Large intestine (tissue), 3 donors: ENCODE measurements at regions not wholly inside any gene's neighbourhood (a gene's known extent, or its start where the extent isn't known, plus 50 kb on each side); places are given as distances from the start of the nearest gene placed in this dataset.
"Not testable (repeated sequence)": the region's sequence is repeated elsewhere in the genome, so short reads cannot be mapped to it uniquely, and the experiment has no call there.

Experiments
- DNase-seq, 2 donors: peaks; one replicate each; pipeline versions ENCODE4 v3.0.0 to v3.0.0-alpha.2; 2013
- H3K27ac ChIP-seq: one replicate; pipeline ENCODE4 v1.5.1; 2013; ENCODE audit warnings: low read length
- H3K27me3 ChIP-seq: 2 replicates; pipeline ENCODE4 v1.6.1; 2013; ENCODE audit warnings: low read length; ENCODE audit not compliant: control insufficient read depth, insufficient read depth
- H3K36me3 ChIP-seq: 2 replicates; pipeline ENCODE4 v1.6.1; 2013; ENCODE audit warnings: low read length; ENCODE audit not compliant: control insufficient read depth, insufficient read depth
- H3K4me1 ChIP-seq: one replicate; pipeline ENCODE4 v1.6.1; 2013; ENCODE audit warnings: low read length; ENCODE audit not compliant: control insufficient read depth, insufficient read depth
- H3K4me3 ChIP-seq: one replicate; pipeline ENCODE4 v1.5.1; 2013; ENCODE audit warnings: low read length
- H3K9me3 ChIP-seq: one replicate; pipeline ENCODE4 v1.6.1; 2013; ENCODE audit warnings: mild to moderate bottlenecking, low read depth, low read length, moderate library complexity; ENCODE audit not compliant: control insufficient read depth
- WGBS: methylation state at CpG from one replicate; pipeline ENCODE4 v1.1.5; 2013; ENCODE audit warnings: low lambda C conversion rate; ENCODE audit not compliant: insufficient coverage; 5-methylcytosine and 5-hydroxymethylcytosine counted together

DNA sequence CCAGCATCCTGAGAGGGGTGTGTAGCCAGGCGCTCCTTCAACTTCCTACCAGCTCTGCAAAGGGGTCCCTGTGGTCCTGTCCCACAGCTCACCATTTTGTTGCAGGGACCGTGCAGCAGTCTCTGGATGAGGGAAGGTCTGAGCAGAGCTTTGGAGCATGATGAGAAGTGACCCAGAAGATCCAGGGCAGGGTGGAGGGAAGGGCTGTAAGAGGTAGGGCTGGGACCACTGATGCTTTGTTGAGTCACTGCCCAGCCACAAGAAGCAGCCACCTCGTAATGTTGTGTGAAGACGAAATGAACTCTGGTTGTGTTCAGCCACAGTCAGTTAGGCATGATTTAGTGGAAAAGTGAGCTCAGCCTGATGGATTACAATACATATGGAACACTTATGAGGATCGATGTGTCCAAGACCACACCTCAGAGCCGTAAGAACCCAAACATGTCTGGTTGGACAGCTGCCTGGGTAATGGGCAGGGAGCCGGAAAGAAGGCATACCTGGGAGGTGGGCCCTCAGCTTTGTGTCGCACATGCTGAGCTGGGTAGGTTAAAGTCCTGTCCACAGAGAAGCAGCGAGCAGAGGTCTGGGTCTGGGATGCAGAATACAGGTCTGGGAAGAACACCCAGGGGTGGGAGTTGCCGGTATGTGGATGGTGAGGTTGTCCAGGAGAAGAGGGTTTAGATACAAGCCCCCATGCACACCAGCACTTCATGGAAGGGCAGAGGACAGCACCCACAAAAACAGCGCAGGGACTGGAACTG lies 250.1 kb downstream of the GADD45G start:
- peaks cover 6% of the 10 kb centered on the region for H3K4me1 ChIP-seq
- H3K4me3 ChIP-seq = no peak overlapping the region
- no CpG with 5 or more reads among the region's 11 CpGs for WGBS
- H3K27ac ChIP-seq = no peak overlapping the region
- H3K36me3 ChIP-seq = no peaks in the 10 kb centered on the region
- no peak for DNase-seq
- peaks cover 5% of the 10 kb centered on the region for H3K9me3 ChIP-seq
- no peaks in the 10 kb centered on the region for H3K27me3 ChIP-seq

DNA sequence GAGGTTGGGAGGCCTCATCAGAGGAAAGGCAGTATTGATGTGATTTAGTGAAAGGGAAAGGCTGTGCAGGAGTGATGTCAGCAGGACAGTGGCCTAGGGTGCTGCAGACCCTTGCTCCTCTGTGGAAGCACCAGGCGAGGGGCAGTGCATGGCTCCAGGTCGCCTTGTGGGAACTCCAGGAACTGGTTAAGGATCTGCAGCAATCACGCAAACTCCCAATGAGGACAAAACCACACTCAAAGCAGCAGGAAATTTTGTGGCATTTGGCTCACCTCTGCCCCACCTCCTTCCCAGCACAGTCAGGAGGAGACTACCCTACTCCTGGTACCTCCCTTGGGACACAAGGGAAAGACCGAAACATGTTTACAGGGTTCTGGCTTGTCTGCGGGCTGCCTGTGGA lies 251.5 kb downstream of the GADD45G start:
- H3K9me3 ChIP-seq, H3K27ac ChIP-seq, H3K27me3 ChIP-seq, DNase-seq, H3K36me3 ChIP-seq, H3K4me3 ChIP-seq: not testable (repeated sequence)
- peaks cover 12% of the 10 kb centered on the region for H3K4me1 ChIP-seq
- no CpG with 5 or more reads among the region's 5 CpGs for WGBS

DNA sequence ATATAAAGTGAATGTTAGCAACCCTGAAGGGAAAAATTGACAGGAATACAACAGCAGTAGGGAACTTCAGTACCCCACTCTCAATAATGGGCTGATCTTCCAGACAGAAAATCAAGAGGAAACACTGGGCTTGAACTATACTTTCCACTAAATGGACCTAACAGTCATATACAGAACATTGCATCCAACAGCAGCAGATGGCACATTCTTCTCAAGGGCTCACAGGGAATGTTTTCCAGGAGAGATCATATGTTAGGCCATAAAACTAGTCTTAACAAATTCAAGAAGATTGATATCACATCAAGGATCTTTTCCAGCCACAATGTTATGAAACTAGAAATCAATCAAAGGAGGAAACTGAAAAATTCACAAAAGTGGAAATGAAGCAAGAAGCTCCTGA lies 252.1 kb downstream of the GADD45G start:
- H3K4me1 ChIP-seq = peaks cover 12% of the 10 kb centered on the region
- H3K9me3 ChIP-seq, H3K27me3 ChIP-seq, H3K4me3 ChIP-seq, H3K27ac ChIP-seq, H3K36me3 ChIP-seq, DNase-seq: not testable (repeated sequence)

DNA sequence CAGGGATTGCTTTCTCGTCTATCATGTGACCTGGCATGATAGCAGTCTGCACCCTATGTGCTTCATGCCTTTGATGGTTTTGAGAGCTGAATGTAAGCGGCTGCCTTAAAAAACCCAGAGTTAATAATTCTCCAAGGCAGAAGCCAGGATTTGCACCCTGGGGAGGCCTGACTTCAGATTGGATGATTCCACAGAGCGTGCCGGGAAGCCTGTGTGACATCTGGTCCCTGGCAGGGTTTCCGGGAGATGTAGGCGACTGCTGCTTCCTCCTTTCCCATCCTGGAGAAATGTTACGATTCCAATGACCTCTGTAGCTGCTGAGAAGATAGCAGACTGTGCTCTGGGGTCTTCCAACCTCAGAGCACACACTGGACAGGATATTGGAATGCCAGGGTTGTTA lies 255.0 kb downstream of the GADD45G start:
- H3K9me3 ChIP-seq, H3K27ac ChIP-seq, H3K4me3 ChIP-seq, H3K36me3 ChIP-seq, H3K27me3 ChIP-seq: not testable (repeated sequence)
- DNase-seq = peak in 1 of 2 donors; percentile 57
- WGBS = no CpG with 5 or more reads among the region's 7 CpGs
- H3K4me1 ChIP-seq = peaks cover 12% of the 10 kb centered on the region

DNA sequence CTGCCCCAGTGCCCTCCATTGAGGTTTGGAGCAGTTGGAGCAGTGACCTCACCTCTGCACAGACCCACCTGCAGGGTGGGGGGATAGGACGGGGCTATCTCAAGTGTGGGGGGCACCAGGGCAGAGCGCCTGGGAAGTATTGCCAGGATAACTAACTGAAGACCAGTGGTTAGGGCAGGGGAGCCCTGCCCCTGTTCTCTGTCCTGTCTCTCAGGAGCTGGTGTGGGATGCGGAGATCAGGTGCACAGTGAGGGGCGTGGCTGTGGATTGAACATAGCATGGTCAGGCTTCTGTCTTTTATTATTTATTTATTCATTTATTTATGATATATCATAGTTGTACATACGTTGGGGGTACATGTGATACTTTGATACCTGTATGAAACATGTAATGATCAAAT lies 256.6 kb downstream of the GADD45G start:
- not testable (repeated sequence) for H3K36me3 ChIP-seq, H3K9me3 ChIP-seq, H3K27ac ChIP-seq, H3K4me3 ChIP-seq, H3K27me3 ChIP-seq, DNase-seq
- H3K4me1 ChIP-seq = peaks cover 12% of the 10 kb centered on the region
- no CpG with 5 or more reads among the region's 5 CpGs for WGBS

DNA sequence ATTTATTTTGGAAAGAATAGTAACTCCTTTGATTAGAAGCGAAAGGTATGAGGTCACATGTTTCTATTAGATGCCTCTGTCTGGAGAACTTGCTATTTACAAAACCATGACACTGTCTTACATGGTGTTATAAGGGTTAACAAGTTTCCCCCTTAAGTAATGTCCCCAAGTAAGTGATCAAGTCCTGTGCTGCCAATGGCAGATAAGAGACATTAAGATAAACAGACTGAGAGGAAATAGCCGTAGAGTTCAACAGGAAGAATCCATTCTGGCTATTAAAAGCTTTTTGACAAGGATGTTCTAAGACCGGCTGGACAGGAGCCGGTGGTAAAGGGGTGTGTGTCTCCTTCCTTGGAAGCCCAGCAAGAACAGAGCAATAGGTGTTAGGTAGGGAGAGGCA lies 257.5 kb downstream of the GADD45G start:
- peaks cover 12% of the 10 kb centered on the region for H3K4me1 ChIP-seq
- no CpG with 5 or more reads among the region's 4 CpGs for WGBS

DNA sequence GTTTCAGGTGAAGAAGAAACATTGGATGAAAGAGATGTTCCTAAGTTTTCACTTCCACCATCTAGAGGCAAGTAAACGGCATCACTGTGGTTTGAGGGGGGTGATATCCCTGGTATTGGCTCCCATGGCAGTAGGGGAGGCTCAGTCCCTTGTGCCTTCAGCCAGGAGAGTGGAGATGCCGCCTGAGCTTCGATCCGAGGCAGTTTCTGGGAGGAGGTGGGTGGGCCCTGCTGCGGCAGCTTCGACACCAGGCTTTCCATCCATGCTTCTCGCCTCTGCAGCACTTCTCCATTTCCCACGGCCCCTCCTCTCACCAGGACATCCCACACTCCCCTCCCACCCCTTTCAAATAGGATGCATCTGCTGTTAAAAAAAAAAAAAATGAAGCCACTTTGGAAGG lies 258.3 kb downstream of the GADD45G start:
- no peak overlapping the region for H3K4me3 ChIP-seq
- H3K4me1 ChIP-seq = peaks cover 12% of the 10 kb centered on the region
- H3K9me3 ChIP-seq = peaks cover 2% of the 10 kb centered on the region
- DNase-seq = no peak
- H3K27ac ChIP-seq = no peak overlapping the region
- no peaks in the 10 kb centered on the region for H3K36me3 ChIP-seq
- no peaks in the 10 kb centered on the region for H3K27me3 ChIP-seq
- no CpG with 5 or more reads among the region's 8 CpGs for WGBS

More for the DNA sequence above, 257.5 kb downstream of the GADD45G start:
- Histone ChIP-seq H3K4me3 (no peak overlapping the region), H3K9me3 (peaks cover 5% of the 10 kb centered on the region), H3K27ac (no peak overlapping the region), H3K36me3 (no peaks in the 10 kb centered on the region), H3K27me3 (no peaks in the 10 kb centered on the region)
- DNase-seq = no peak

DNA sequence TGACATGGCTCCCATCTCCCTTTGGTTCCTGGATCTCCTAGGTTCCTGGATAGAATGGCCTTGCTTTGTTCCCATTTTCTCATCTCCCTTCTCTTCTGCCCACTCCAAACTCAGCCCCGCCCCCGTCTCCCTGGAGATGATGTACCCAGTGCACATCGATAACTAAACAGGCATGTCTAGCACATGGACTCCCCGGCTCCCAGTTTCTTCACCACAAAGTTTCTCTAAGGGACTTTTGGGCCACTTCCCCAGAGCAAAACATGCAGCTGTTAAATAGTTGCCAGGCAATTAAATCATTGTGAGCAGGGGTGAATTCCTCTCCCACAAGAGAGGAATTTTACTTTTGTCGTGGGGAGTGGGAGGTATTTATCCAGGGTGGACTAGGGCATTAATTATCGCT lies 259.0 kb downstream of the GADD45G start:
- H3K9me3 ChIP-seq = no peaks in the 10 kb centered on the region
- no CpG with 5 or more reads among the region's 6 CpGs for WGBS
- H3K4me1 ChIP-seq = peaks cover 12% of the 10 kb centered on the region
- H3K27ac ChIP-seq = no peak overlapping the region
- no peaks in the 10 kb centered on the region for H3K27me3 ChIP-seq
- DNase-seq = no peak
- no peak overlapping the region for H3K4me3 ChIP-seq
- no peaks in the 10 kb centered on the region for H3K36me3 ChIP-seq

DNA sequence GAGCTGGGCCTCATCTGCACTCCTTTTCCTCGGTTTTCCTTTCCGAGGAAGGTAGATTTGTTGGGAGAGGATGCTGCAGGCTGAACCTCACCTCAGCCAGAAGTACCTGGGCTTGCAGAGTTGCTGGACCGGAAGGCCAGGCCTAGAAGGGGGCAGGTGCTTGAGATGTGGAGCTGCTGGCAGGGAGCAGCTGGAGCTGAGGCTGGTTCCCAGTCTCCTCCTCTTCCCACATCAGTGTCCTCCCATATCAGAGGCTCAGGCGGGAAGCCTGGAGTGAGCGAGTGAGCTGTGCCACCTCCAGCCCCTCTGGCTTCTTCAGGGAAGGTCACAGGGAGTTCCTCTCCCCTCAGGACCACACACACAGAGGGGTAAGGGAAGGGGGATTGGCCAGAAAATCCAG lies 259.4 kb downstream of the GADD45G start:
- Histone ChIP-seq H3K4me3 (no peak overlapping the region), H3K9me3 (no peaks in the 10 kb centered on the region), H3K27me3 (no peaks in the 10 kb centered on the region), H3K36me3 (no peaks in the 10 kb centered on the region), H3K27ac (no peak overlapping the region), H3K4me1 (peaks cover 12% of the 10 kb centered on the region)
- no peak for DNase-seq
- no CpG with 5 or more reads among the region's 5 CpGs for WGBS

DNA sequence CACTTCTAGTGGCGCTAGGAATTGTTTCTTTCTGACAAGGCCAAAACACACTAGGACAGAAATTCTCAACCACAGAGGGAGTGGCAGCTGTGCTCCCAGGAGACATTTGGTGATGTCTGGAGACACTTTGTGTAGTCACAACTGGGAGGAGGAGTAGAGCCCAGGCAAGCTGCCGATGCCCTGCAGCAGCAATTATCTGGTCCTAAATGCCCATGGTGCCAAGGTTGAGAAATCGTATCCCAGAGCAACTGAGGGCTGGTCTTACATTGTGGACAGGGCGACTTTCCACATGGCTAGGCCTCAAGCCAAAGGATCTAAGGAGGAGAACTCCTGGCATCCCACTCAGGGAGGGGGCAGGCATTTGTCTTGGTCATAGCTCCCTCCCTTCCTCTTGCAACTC lies 259.9 kb downstream of the GADD45G start:
- Histone ChIP-seq H3K4me3 (no peak overlapping the region), H3K27me3 (no peaks in the 10 kb centered on the region), H3K36me3 (no peaks in the 10 kb centered on the region), H3K4me1 (peaks cover 7% of the 10 kb centered on the region), H3K9me3 (no peaks in the 10 kb centered on the region), H3K27ac (no peak overlapping the region)
- no peak for DNase-seq
- no CpG with 5 or more reads among the region's 4 CpGs for whole genome bisulfite sequencing

DNA sequence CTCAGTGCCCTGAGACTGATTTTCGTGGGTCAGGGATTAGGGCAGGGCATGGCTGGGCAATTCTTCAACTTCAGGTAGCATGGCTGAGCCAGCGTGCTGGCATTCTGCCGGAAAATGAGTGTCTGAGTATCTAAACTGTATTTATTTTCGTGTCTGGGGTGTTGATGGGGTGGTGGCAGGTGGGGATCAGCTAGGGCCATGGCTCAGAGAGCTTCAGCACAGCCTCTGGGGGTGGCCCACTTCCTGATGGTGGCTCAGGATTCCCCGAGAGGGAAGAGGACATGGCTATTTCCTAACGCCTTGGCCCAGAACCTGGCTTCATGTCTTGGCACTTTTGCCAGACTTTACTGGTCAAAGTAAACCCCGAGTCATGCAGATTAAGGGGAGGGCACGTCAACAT lies 260.5 kb downstream of the GADD45G start:
- Histone ChIP-seq H3K4me3 (no peak overlapping the region), H3K27me3 (no peaks in the 10 kb centered on the region), H3K9me3 (no peaks in the 10 kb centered on the region), H3K27ac (no peak overlapping the region), H3K4me1 (peaks cover under 1% of the 10 kb centered on the region), H3K36me3 (no peaks in the 10 kb centered on the region)
- WGBS = no CpG with 5 or more reads among the region's 8 CpGs
- DNase-seq = no peak
